Endothelial cell (in vitro differentiated cells): ENCODE measurements at regions not wholly inside any gene's neighbourhood (a gene's known extent, or its start where the extent isn't known, plus 50 kb on each side); places are given as distances from the start of the nearest gene placed in this dataset.
"Not testable (repeated sequence)": the region's sequence is repeated elsewhere in the genome, so short reads cannot be mapped to it uniquely, and the experiment has no call there.

Experiments used
- DNase-seq: peaks from one replicate; pipeline ENCODE4 v3.0.0; 2021; ENCODE audit warnings: low spot score
- H3K27ac Mint-ChIP-seq: one replicate; pipeline ENCODE4 v1.8.0; 2021; ENCODE audit warnings: mixed read lengths, inconsistent platforms; ENCODE audit not compliant: unreplicated experiment
- H3K27me3 Mint-ChIP-seq: one replicate; pipeline ENCODE4 v1.8.0; 2021; ENCODE audit warnings: mild to moderate bottlenecking, moderate library complexity, mixed read lengths, inconsistent platforms; ENCODE audit not compliant: unreplicated experiment
- H3K36me3 Mint-ChIP-seq: one replicate; pipeline ENCODE4 v1.8.0; 2021; ENCODE audit warnings: mild to moderate bottlenecking, low read depth, mixed read lengths, inconsistent platforms; ENCODE audit not compliant: unreplicated experiment
- H3K4me1 Mint-ChIP-seq: one replicate; pipeline ENCODE4 v1.8.0; 2021; ENCODE audit warnings: mild to moderate bottlenecking, mixed read lengths, inconsistent platforms; ENCODE audit not compliant: unreplicated experiment
- H3K4me3 Mint-ChIP-seq: one replicate; pipeline ENCODE4 v1.8.0; 2021; ENCODE audit warnings: mild to moderate bottlenecking, mixed read lengths, inconsistent platforms; ENCODE audit not compliant: unreplicated experiment
- H3K9me3 Mint-ChIP-seq: one replicate; pipeline ENCODE4 v1.8.0; 2021; ENCODE audit warnings: mixed read lengths, inconsistent platforms; ENCODE audit not compliant: unreplicated experiment
- CTCF ChIP-seq: fragments of 200-600 bp; sonication (generic); IDR thresholded peaks from one replicate; pipeline ENCODE4 v1.5.0; 2021; ENCODE audit warnings: antibody characterized with exemption; ENCODE audit not compliant: unreplicated experiment

DNA sequence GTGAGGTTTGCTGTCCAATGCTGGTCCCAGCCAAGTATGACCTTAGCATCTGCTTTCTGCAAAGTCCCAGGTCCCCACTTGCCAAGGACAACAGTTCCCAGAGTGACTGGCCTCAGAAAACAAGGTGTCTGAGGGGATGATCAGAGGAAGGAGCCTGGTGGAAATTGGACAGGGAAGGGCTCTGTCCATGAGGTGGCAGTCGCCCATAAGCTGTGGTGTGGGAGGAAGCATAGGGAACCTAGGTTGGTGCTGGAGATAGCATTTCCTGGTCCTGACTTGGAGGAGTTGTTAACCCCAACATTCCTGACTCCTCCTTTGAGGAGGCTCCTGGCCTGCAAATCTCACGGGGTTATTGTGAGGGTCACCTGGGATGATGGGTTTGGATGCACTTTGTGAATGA, 77.8 kb downstream of the LIMS4 start:
- not testable (repeated sequence) for H3K4me1 Mint-ChIP-seq, H3K27ac Mint-ChIP-seq, H3K4me3 Mint-ChIP-seq, H3K9me3 Mint-ChIP-seq, H3K36me3 Mint-ChIP-seq, H3K27me3 Mint-ChIP-seq, DNase-seq

GRCh38 chr2:110392366-110392765, 80.2 kb downstream of the LIMS4 start:
- H3K9me3 Mint-ChIP-seq, DNase-seq, H3K4me3 Mint-ChIP-seq, H3K4me1 Mint-ChIP-seq, H3K36me3 Mint-ChIP-seq, H3K27ac Mint-ChIP-seq, H3K27me3 Mint-ChIP-seq: not testable (repeated sequence)

DNA sequence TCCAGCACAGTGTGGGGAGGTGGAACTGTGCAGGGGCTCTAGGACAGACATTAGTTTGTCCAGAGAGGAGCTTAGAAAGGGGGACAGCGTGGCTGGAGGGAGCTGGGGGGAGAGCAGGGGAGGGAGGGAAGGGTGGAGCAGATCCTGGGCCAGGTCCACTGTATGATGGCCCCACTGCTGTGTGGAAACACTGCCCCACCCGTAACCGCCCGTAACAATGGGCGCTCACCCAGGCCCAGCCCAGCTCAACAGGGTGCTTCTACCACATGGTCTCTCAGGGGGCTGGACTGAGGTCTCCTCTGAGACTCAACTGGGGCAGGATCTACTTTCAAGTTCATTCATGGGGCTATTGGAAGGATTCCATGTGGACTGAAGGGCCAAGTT, 81.6 kb downstream of the LIMS4 start:
- H3K27me3 Mint-ChIP-seq, DNase-seq, H3K4me1 Mint-ChIP-seq, H3K36me3 Mint-ChIP-seq, H3K9me3 Mint-ChIP-seq, H3K4me3 Mint-ChIP-seq, H3K27ac Mint-ChIP-seq: not testable (repeated sequence)

GRCh38 chr2:110390351-110391034, 82.1 kb downstream of the LIMS4 start:
- H3K27me3 Mint-ChIP-seq, H3K4me1 Mint-ChIP-seq, DNase-seq, H3K9me3 Mint-ChIP-seq, H3K36me3 Mint-ChIP-seq, H3K27ac Mint-ChIP-seq, H3K4me3 Mint-ChIP-seq: not testable (repeated sequence)
- TF ChIP-seq CTCF, result peak; percentile 32

GRCh38 chr2:110387044-110387443, 85.6 kb downstream of the LIMS4 start:
- not testable (repeated sequence) for H3K4me1 Mint-ChIP-seq

DNA sequence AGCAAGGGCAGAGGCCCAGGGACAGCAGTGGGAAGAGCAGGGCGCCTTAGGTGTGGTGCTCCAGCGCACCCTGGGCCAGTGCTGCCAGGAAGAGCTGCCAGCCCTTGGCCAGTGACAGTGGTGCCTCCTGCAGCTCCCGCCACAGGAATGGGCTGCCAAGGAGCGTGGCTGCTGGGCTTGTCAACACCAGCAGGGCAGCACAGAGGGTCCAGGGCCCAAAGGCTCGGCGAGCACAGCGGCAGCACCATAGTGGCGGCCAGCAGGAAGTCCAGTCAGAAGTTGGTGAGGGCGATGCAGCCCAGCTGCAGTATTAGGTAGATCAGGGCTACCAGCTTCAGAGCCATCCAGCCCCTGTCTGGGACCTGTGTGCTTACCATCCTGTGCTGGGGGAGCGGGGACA, 86.1 kb downstream of the LIMS4 start:
- H3K4me3 Mint-ChIP-seq, H3K36me3 Mint-ChIP-seq, H3K27me3 Mint-ChIP-seq, H3K4me1 Mint-ChIP-seq, H3K9me3 Mint-ChIP-seq, DNase-seq, H3K27ac Mint-ChIP-seq: not testable (repeated sequence)

More at GRCh38 chr2:110387044-110387443, 85.6 kb downstream of the LIMS4 start:
- not testable (repeated sequence) for H3K4me3 Mint-ChIP-seq, H3K36me3 Mint-ChIP-seq, H3K27me3 Mint-ChIP-seq, H3K27ac Mint-ChIP-seq, DNase-seq, H3K9me3 Mint-ChIP-seq

GRCh38 chr2:110384736-110385119, 87.9 kb downstream of the LIMS4 start:
- H3K36me3 Mint-ChIP-seq, DNase-seq, H3K4me1 Mint-ChIP-seq, H3K27me3 Mint-ChIP-seq, H3K4me3 Mint-ChIP-seq, H3K27ac Mint-ChIP-seq, H3K9me3 Mint-ChIP-seq: not testable (repeated sequence)

- H3K4me1 Mint-ChIP-seq, H3K4me3 Mint-ChIP-seq, H3K9me3 Mint-ChIP-seq, H3K27ac Mint-ChIP-seq, DNase-seq, H3K27me3 Mint-ChIP-seq, H3K36me3 Mint-ChIP-seq: not testable (repeated sequence)
Measured at GRCh38 chr2:110384109-110384735, 88.4 kb downstream of the LIMS4 start.

- not testable (repeated sequence) for H3K4me3 Mint-ChIP-seq, H3K27me3 Mint-ChIP-seq, H3K27ac Mint-ChIP-seq, H3K9me3 Mint-ChIP-seq, H3K36me3 Mint-ChIP-seq, DNase-seq, H3K4me1 Mint-ChIP-seq
Measured at GRCh38 chr2:110383163-110384048, 89.2 kb downstream of the LIMS4 start.

GRCh38 chr2:110373519-110373918, 99.1 kb downstream of the LIMS4 start:
- H3K36me3 Mint-ChIP-seq, DNase-seq, H3K4me3 Mint-ChIP-seq, H3K27me3 Mint-ChIP-seq, H3K4me1 Mint-ChIP-seq, H3K9me3 Mint-ChIP-seq, H3K27ac Mint-ChIP-seq: not testable (repeated sequence)

DNA sequence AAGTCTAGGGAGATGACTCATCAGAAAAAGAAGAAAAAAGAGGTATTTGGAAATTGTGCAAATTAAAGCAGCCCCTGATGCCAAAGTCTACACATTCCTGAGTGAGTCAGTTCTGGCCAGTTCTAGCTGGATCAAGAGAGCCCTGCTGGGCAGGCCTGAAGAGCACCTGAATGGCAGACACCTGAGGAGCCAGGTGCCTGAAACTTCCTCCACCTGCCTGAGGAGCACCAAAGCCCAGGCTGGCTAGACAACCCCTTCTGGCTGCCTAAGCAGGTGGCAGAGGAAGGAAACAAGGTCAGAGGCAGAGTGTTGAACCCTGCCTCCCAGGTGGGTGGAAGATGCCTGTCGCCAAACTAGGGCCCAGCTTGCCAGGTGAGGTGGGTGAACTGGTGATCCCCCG, 101.0 kb downstream of the LIMS4 start:
- H3K36me3 Mint-ChIP-seq, H3K27me3 Mint-ChIP-seq, DNase-seq, H3K27ac Mint-ChIP-seq, H3K4me1 Mint-ChIP-seq, H3K4me3 Mint-ChIP-seq, H3K9me3 Mint-ChIP-seq: not testable (repeated sequence)
